Colonic mucosa (tissue), 4 donors: ENCODE measurements at regions not wholly inside any gene's neighbourhood (a gene's known extent, or its start where the extent isn't known, plus 50 kb on each side); places are given as distances from the start of the nearest gene placed in this dataset.
"Not testable (repeated sequence)": the region's sequence is repeated elsewhere in the genome, so short reads cannot be mapped to it uniquely, and the experiment has no call there.

Source experiments
- DNase-seq: peaks from one replicate; pipeline ENCODE4 v3.0.0-alpha.2; 2020
- H3K27ac ChIP-seq: fragments of 200-600 bp; one replicate; pipeline ENCODE4 v1.8.0; 2021
- H3K27me3 ChIP-seq: fragments of 200-600 bp; one replicate; pipeline ENCODE4 v1.8.0; 2021
- H3K36me3 ChIP-seq: fragments of 200-600 bp; one replicate; pipeline ENCODE4 v1.8.0; 2021
- H3K4me1 ChIP-seq: fragments of 200-600 bp; one replicate; pipeline ENCODE4 v1.8.0; 2021; ENCODE audit warnings: mild to moderate bottlenecking
- H3K4me3 ChIP-seq: fragments of 200-600 bp; one replicate; pipeline ENCODE4 v1.8.0; 2021
- H3K9ac ChIP-seq, 2 donors: one replicate each; pipeline ENCODE4 v1.7.0; 2013; ENCODE audit warnings: control low read depth in 2 of 2, low read depth in 2 of 2, low read length in 2 of 2
- H3K9me3 ChIP-seq: fragments of 200-600 bp; one replicate; pipeline ENCODE4 v1.8.0; 2021
- CTCF ChIP-seq: fragments of 200-600 bp; IDR thresholded peaks from one replicate; pipeline ENCODE4 v1.8.0; 2022; ENCODE audit warnings: antibody characterized with exemption, mild to moderate bottlenecking
- intact Hi-C: fragments of 100-400 bp; cut with DNase I; formaldehyde crosslinking; loops from one replicate; pipeline ENCODE4 v1.14.1; 2022
- donor health status: healthy.
- donor health status: DM: no; HTN: no; CAD: no.
- donor health status: DM: no; HTN: no; CAD: no.

- Histone ChIP-seq H3K36me3 (no peaks in the 10 kb centered on the region), H3K9me3 (no peaks in the 10 kb centered on the region), H3K27me3 (no peaks in the 10 kb centered on the region), H3K9ac (no peak overlapping the region), H3K27ac (no peak overlapping the region), H3K4me3 (no peak overlapping the region), H3K4me1 (no peaks in the 10 kb centered on the region)
- intact Hi-C loops = no loop called here
- no peak for DNase-seq
- no peak for TF ChIP-seq CTCF
These were observed 289.2 kb downstream of the CD83 start for GRCh38 chr6:14406614-14407331.

- no peak for DNase-seq
- Histone ChIP-seq H3K4me1 (no peaks in the 10 kb centered on the region), H3K36me3 (no peaks in the 10 kb centered on the region), H3K27me3 (no peaks in the 10 kb centered on the region), H3K9ac (no peak overlapping the region), H3K27ac (no peak overlapping the region), H3K9me3 (no peaks in the 10 kb centered on the region), H3K4me3 (no peak overlapping the region)
- TF ChIP-seq CTCF = no peak
- intact Hi-C loops = no loop called here
These were observed 290.9 kb downstream of the CD83 start for GRCh38 chr6:14408446-14408845.

- Histone ChIP-seq H3K27me3 (no peaks in the 10 kb centered on the region), H3K9me3 (no peaks in the 10 kb centered on the region), H3K4me1 (no peaks in the 10 kb centered on the region), H3K4me3 (no peak overlapping the region), H3K9ac (no peak overlapping the region), H3K27ac (no peak overlapping the region), H3K36me3 (no peaks in the 10 kb centered on the region)
- intact Hi-C loops = no loop called here
- no peak for TF ChIP-seq CTCF
- no peak for DNase-seq
These were observed 294.5 kb downstream of the CD83 start for GRCh38 chr6:14412026-14412425.

GRCh38 chr6:14415452-14415851 is 297.9 kb downstream of the CD83 start:
- intact Hi-C loops = no loop called here
- H3K27ac ChIP-seq = no peak overlapping the region
- no peak for TF ChIP-seq CTCF
- H3K4me1 ChIP-seq = no peaks in the 10 kb centered on the region
- no peaks in the 10 kb centered on the region for H3K9me3 ChIP-seq
- no peak overlapping the region for H3K4me3 ChIP-seq
- no peaks in the 10 kb centered on the region for H3K27me3 ChIP-seq
- H3K9ac ChIP-seq = no peak overlapping the region
- DNase-seq = no peak
- no peaks in the 10 kb centered on the region for H3K36me3 ChIP-seq

- no peak overlapping the region for H3K27ac ChIP-seq
- no peaks in the 10 kb centered on the region for H3K4me1 ChIP-seq
- no peak overlapping the region for H3K9ac ChIP-seq
- intact Hi-C loops = no loop called here
- DNase-seq = no peak
- no peaks in the 10 kb centered on the region for H3K36me3 ChIP-seq
- H3K4me3 ChIP-seq = no peak overlapping the region
- no peaks in the 10 kb centered on the region for H3K27me3 ChIP-seq
- no peak for TF ChIP-seq CTCF
- no peaks in the 10 kb centered on the region for H3K9me3 ChIP-seq
These were observed 299.8 kb downstream of the CD83 start for GRCh38 chr6:14417377-14417776.

- intact Hi-C loops, H3K27ac ChIP-seq, H3K9me3 ChIP-seq: not testable (repeated sequence)
These were observed 301.7 kb downstream of the CD83 start for GRCh38 chr6:14419224-14419623.

More at GRCh38 chr6:14419224-14419623, 301.7 kb downstream of the CD83 start:
- H3K4me1 ChIP-seq, H3K4me3 ChIP-seq, H3K27me3 ChIP-seq, DNase-seq, H3K9ac ChIP-seq, H3K36me3 ChIP-seq: not testable (repeated sequence)
